HEK293 (cell line): ENCODE measurements at regions not wholly inside any gene's neighbourhood (a gene's known extent, or its start where the extent isn't known, plus 50 kb on each side); places are given as distances from the start of the nearest gene placed in this dataset.

Experiments
- CTCF ChIA-PET: fragments of 350-600 bp; formaldehyde crosslinking; extraction: SDS; loops from one replicate; lab custom pipeline; 2021; ENCODE audit warnings: antibody characterized with exemption; lab: Yijun Ruan, JAX
- POLR2A ChIA-PET: fragments of 300-600 bp; formaldehyde crosslinking; extraction: SDS; loops from one replicate; lab custom pipeline; 2020; ENCODE audit warnings: antibody characterized with exemption, inconsistent platforms; lab: Yijun Ruan, JAX
- H3K27ac ChIP-seq: fragments of 200-500 bp; sonication (Bioruptor generic); 2 replicates; pipeline ENCODE4 v1.5.1; 2014; ENCODE audit warnings: low read depth, low read length, control low read depth, inconsistent platforms; ENCODE audit errors: extremely low read depth
- H3K36me3 ChIP-seq, 2 experiments: fragments of 200-500 bp in 1 of 2; sonication (Bioruptor generic) in 1 of 2; 1 replicate in 1 of 2; 2 replicates in 1 of 2; pipeline ENCODE4 v1.5.1; 2014 to 2017; ENCODE audit warnings: inconsistent platforms in 2 of 2, low read length in 2 of 2; ENCODE audit not compliant: control insufficient read depth in 2 of 2, insufficient read depth in 1 of 2
- H3K4me1 ChIP-seq: fragments of 200-500 bp; sonication (Bioruptor generic); 2 replicates; pipeline ENCODE4 v1.5.1; 2014; ENCODE audit warnings: mild to moderate bottlenecking, low read length, inconsistent platforms; ENCODE audit not compliant: control insufficient read depth, insufficient read depth
- H3K4me3 ChIP-seq: 2 replicates; pipeline ENCODE4 v1.5.1; 2011; ENCODE audit warnings: low read depth, mild to moderate bottlenecking, control low read depth, low read length, moderate library complexity
- H3K9me3 ChIP-seq: fragments of 200-500 bp; sonication (Bioruptor generic); 2 replicates; pipeline ENCODE4 v1.5.1; 2014; ENCODE audit warnings: low read depth, low read length, inconsistent platforms; ENCODE audit not compliant: control insufficient read depth, insufficient read depth
- BCL11A ChIP-seq: fragments of 450-650 bp; formaldehyde crosslinking; IDR thresholded peaks from 2 replicates; pipeline ENCODE4 v1.5.1; 2016; ENCODE audit warnings: low read depth, missing biosample characterization, missing genetic modification characterization
- CTCF ChIP-seq: fragments of 450-650 bp; formaldehyde crosslinking; IDR thresholded peaks from 2 replicates; pipeline ENCODE4 v1.5.1; 2016; ENCODE audit warnings: missing biosample characterization, missing genetic modification characterization
- GFI1B ChIP-seq: fragments of 450-650 bp; formaldehyde crosslinking; IDR thresholded peaks from 2 replicates; pipeline ENCODE4 v1.5.1; 2016; ENCODE audit warnings: missing biosample characterization, missing genetic modification characterization
- KLF1 ChIP-seq: fragments of 450-650 bp; formaldehyde crosslinking; IDR thresholded peaks from 2 replicates; pipeline ENCODE4 v1.5.1; 2016; ENCODE audit warnings: missing biosample characterization, missing genetic modification characterization
- KLF8 ChIP-seq: fragments of 450-650 bp; formaldehyde crosslinking; IDR thresholded peaks from 2 replicates; pipeline ENCODE4 v1.5.1; 2016; ENCODE audit warnings: missing biosample characterization, missing genetic modification characterization
- RBAK ChIP-seq: fragments of 450-650 bp; formaldehyde crosslinking; IDR thresholded peaks from 2 replicates; pipeline ENCODE4 v1.5.1; 2016; ENCODE audit warnings: missing biosample characterization, missing genetic modification characterization
- SP7 ChIP-seq: fragments of 450-650 bp; formaldehyde crosslinking; IDR thresholded peaks from 2 replicates; pipeline ENCODE4 v1.5.1; 2016; ENCODE audit warnings: missing biosample characterization, missing genetic modification characterization
- ZBTB20 ChIP-seq: fragments of 450-650 bp; formaldehyde crosslinking; IDR thresholded peaks from 2 replicates; pipeline ENCODE4 v1.5.1; 2016; ENCODE audit warnings: missing biosample characterization, missing genetic modification characterization
- ZBTB21 ChIP-seq: fragments of 450-650 bp; formaldehyde crosslinking; IDR thresholded peaks from 2 replicates; pipeline ENCODE4 v1.5.1; 2017; ENCODE audit warnings: missing biosample characterization, missing genetic modification characterization
- ZFP69B ChIP-seq: fragments of 450-650 bp; formaldehyde crosslinking; IDR thresholded peaks from 2 replicates; pipeline ENCODE4 v1.5.1; 2016; ENCODE audit warnings: missing biosample characterization, missing genetic modification characterization
- ZNF155 ChIP-seq: fragments of 450-650 bp; formaldehyde crosslinking; IDR thresholded peaks from 2 replicates; pipeline ENCODE4 v1.5.1; 2016; ENCODE audit warnings: missing biosample characterization, missing genetic modification characterization
- ZNF184 ChIP-seq: fragments of 450-650 bp; IDR thresholded peaks from 2 replicates; pipeline ENCODE4 v1.5.1; 2018; ENCODE audit warnings: missing biosample characterization, mild to moderate bottlenecking, missing genetic modification characterization
- ZNF221 ChIP-seq: fragments of 450-650 bp; formaldehyde crosslinking; IDR thresholded peaks from 2 replicates; pipeline ENCODE4 v1.5.1; 2017; ENCODE audit warnings: missing biosample characterization, missing genetic modification characterization, borderline replicate concordance
- ZNF488 ChIP-seq: fragments of 450-650 bp; formaldehyde crosslinking; IDR thresholded peaks from 2 replicates; pipeline ENCODE4 v1.5.1; 2016; ENCODE audit warnings: missing biosample characterization, missing genetic modification characterization
- ZNF521 ChIP-seq: fragments of 450-650 bp; formaldehyde crosslinking; IDR thresholded peaks from 2 replicates; pipeline ENCODE4 v1.5.1; 2017; ENCODE audit warnings: missing biosample characterization, mild to moderate bottlenecking, missing genetic modification characterization
- ZNF571 ChIP-seq: fragments of 450-650 bp; formaldehyde crosslinking; IDR thresholded peaks from 2 replicates; pipeline ENCODE4 v1.5.0; 2017; ENCODE audit warnings: missing biosample characterization, missing genetic modification characterization
- ZNF629 ChIP-seq: fragments of 450-650 bp; formaldehyde crosslinking; IDR thresholded peaks from 2 replicates; pipeline ENCODE4 v1.5.1; 2017; ENCODE audit warnings: missing biosample characterization, missing genetic modification characterization
- ZNF658 ChIP-seq: fragments of 450-650 bp; formaldehyde crosslinking; IDR thresholded peaks from 2 replicates; pipeline ENCODE4; 2016; ENCODE audit warnings: missing biosample characterization, missing genetic modification characterization
- ZNF701 ChIP-seq: fragments of 450-650 bp; formaldehyde crosslinking; IDR thresholded peaks from 2 replicates; pipeline ENCODE4 v1.5.1; 2016; ENCODE audit warnings: missing biosample characterization, missing genetic modification characterization
- ZNF76 ChIP-seq: fragments of 450-650 bp; formaldehyde crosslinking; IDR thresholded peaks from 2 replicates; pipeline ENCODE4; 2016; ENCODE audit warnings: low read depth, missing biosample characterization, missing genetic modification characterization, borderline replicate concordance
- ZNF776 ChIP-seq: fragments of 450-650 bp; formaldehyde crosslinking; IDR thresholded peaks from 2 replicates; pipeline ENCODE4 v1.5.0; 2017; ENCODE audit warnings: missing biosample characterization, missing genetic modification characterization, borderline replicate concordance
- ZSCAN30 ChIP-seq: fragments of 450-650 bp; IDR thresholded peaks from 2 replicates; pipeline ENCODE4 v1.5.1; 2018; ENCODE audit warnings: missing biosample characterization, mild to moderate bottlenecking, missing genetic modification characterization, moderate library complexity
- TF ChIP-seq, protein P1 (sequence below): fragments of 450-650 bp; formaldehyde crosslinking; IDR thresholded peaks from 2 replicates; pipeline ENCODE4 v1.5.1; 2017; ENCODE audit warnings: missing biosample characterization, missing genetic modification characterization
- TF ChIP-seq, protein P2 (sequence below): fragments of 450-650 bp; formaldehyde crosslinking; IDR thresholded peaks from 2 replicates; pipeline ENCODE4 v1.5.1; 2016; ENCODE audit warnings: missing biosample characterization, missing genetic modification characterization
- TF ChIP-seq, protein P3 (sequence below): fragments of 450-650 bp; formaldehyde crosslinking; IDR thresholded peaks from 2 replicates; pipeline ENCODE4 v1.5.1; 2016; ENCODE audit warnings: missing biosample characterization, missing genetic modification characterization

- TF ChIP-seq ZNF221 (tag by site-specific recombination) (no peak), ZNF629 (no peak)
These were observed 123.5 kb upstream of the SDK2 start (continued) for GRCh38 chr17:73767696-73768095.

GRCh38 chr17:73768691-73769090, 124.4 kb upstream of the SDK2 start:
- Histone ChIP-seq H3K27ac (no peak overlapping the region), H3K36me3 (no peaks in the 10 kb centered on the region), H3K4me1 (peaks cover 5% of the 10 kb centered on the region; the same call in 1 of the 2 replicates), H3K9me3 (no peaks in the 10 kb centered on the region), H3K4me3 (no peak overlapping the region)
- TF ChIP-seq CTCF (no peak), SP7 (tag by site-specific recombination) (no peak), KLF1 (tag by site-specific recombination) (no peak), ZBTB21 (no peak), ZNF488 (no peak), ZNF701 (tag by site-specific recombination) (no peak), RBAK (tag by site-specific recombination) (no peak), GFI1B (tag by site-specific recombination) (no peak), ZSCAN30 (no peak), ZNF571 (no peak), ZNF658 (tag by site-specific recombination) (no peak), ZNF776 (tag by site-specific recombination) (no peak), ZNF521 (tag by site-specific recombination) (no peak), ZNF155 (no peak), ZNF76 (tag by site-specific recombination) (no peak), ZFP69B (tag by site-specific recombination) (no peak)
- TF ChIP-seq, protein P1, sequence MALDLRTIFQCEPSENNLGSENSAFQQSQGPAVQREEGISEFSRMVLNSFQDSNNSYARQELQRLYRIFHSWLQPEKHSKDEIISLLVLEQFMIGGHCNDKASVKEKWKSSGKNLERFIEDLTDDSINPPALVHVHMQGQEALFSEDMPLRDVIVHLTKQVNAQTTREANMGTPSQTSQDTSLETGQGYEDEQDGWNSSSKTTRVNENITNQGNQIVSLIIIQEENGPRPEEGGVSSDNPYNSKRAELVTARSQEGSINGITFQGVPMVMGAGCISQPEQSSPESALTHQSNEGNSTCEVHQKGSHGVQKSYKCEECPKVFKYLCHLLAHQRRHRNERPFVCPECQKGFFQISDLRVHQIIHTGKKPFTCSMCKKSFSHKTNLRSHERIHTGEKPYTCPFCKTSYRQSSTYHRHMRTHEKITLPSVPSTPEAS (tag by site-specific recombination), result no peak
- TF ChIP-seq, protein P2, sequence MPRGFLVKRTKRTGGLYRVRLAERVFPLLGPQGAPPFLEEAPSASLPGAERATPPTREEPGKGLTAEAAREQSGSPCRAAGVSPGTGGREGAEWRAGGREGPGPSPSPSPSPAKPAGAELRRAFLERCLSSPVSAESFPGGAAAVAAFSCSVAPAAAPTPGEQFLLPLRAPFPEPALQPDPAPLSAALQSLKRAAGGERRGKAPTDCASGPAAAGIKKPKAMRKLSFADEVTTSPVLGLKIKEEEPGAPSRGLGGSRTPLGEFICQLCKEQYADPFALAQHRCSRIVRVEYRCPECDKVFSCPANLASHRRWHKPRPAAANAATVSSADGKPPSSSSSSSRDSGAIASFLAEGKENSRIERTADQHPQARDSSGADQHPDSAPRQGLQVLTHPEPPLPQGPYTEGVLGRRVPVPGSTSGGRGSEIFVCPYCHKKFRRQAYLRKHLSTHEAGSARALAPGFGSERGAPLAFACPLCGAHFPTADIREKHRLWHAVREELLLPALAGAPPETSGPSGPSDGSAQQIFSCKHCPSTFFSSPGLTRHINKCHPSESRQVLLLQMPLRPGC (tag by site-specific recombination), result no peak
- ChIA-PET CTCF (no interaction called here), POLR2A (no interaction called here)

GRCh38 chr17:73769479-73769878, 125.2 kb upstream of the SDK2 start:
- POLR2A ChIA-PET, result interaction anchor here (0.6 kb wide), 1 partner anchor 26 kb away, joined by 3 read pairs; no protein-coding TSS in a partner anchor
- TF ChIP-seq ZBTB20 (tag by site-specific recombination) (no peak), ZNF184 (tag by site-specific recombination) (no peak), BCL11A (tag by site-specific recombination) (no peak), KLF8 (tag by site-specific recombination) (no peak)
- TF ChIP-seq, protein P3, sequence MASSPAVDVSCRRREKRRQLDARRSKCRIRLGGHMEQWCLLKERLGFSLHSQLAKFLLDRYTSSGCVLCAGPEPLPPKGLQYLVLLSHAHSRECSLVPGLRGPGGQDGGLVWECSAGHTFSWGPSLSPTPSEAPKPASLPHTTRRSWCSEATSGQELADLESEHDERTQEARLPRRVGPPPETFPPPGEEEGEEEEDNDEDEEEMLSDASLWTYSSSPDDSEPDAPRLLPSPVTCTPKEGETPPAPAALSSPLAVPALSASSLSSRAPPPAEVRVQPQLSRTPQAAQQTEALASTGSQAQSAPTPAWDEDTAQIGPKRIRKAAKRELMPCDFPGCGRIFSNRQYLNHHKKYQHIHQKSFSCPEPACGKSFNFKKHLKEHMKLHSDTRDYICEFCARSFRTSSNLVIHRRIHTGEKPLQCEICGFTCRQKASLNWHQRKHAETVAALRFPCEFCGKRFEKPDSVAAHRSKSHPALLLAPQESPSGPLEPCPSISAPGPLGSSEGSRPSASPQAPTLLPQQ (tag by site-specific recombination), result no peak
- peaks cover 5% of the 10 kb centered on the region; the same call in 1 of the 2 replicates for H3K4me1 ChIP-seq
- H3K9me3 ChIP-seq, result no peaks in the 10 kb centered on the region
- no peak overlapping the region for H3K4me3 ChIP-seq
- CTCF ChIA-PET, result no interaction called here
- H3K27ac ChIP-seq, result no peak overlapping the region
- no peaks in the 10 kb centered on the region for H3K36me3 ChIP-seq
